B cell (primary cell): ENCODE measurements at regions not wholly inside any gene's neighbourhood (a gene's known extent, or its start where the extent isn't known, plus 50 kb on each side); places are given as distances from the start of the nearest gene placed in this dataset.

Source experiments
- ATAC-seq: fragments of 200-7000 bp; cut with Tn5 transposase; one replicate; pipeline ENCODE4 v1.10.0; 2021; ENCODE audit warnings: low read depth, mild to moderate bottlenecking, moderate number of reproducible peaks, moderate library complexity
- CTCF ChIA-PET: fragments of 350-600 bp; sonication (Branson Sonifier 250); formaldehyde crosslinking; loops from one replicate; lab custom pipeline; 2021; ENCODE audit warnings: antibody characterized with exemption, inconsistent platforms; lab: Charles Lee
- POLR2A ChIA-PET: fragments of 350-600 bp; sonication (Branson Sonifier 250); formaldehyde crosslinking; loops from one replicate; lab custom pipeline; 2021; ENCODE audit warnings: antibody characterized with exemption; lab: Charles Lee
- DNase-seq: peaks from one replicate; pipeline ENCODE4 v3.0.0; 2013
- H2AFZ ChIP-seq: 2 replicates; pipeline ENCODE4 v1.6.1; 2012; ENCODE audit warnings: mild to moderate bottlenecking, low read depth, low read length; ENCODE audit not compliant: insufficient read depth, poor library complexity, severe bottlenecking
- H3K27ac ChIP-seq, 2 donors: 1 replicate in 1 of 2; 2 replicates in 1 of 2; pipeline ENCODE4 v1.5.1; 2012 to 2013; ENCODE audit warnings: low read length in 2 of 2, mild to moderate bottlenecking in 2 of 2, moderate library complexity in 1 of 2
- H3K27me3 ChIP-seq, 4 experiments: fragments of 200-600 bp in 1 of 4; sonication (generic) in 1 of 4; replicated peaks in 1 of 4; 1 replicate in 2 of 4; 2 replicates in 2 of 4; pipeline versions ENCODE4 v1.6.1 to v1.7.0; 2013 to 2016; ENCODE audit warnings: low read length in 3 of 4, mild to moderate bottlenecking in 2 of 4, mixed read lengths in 1 of 4, moderate library complexity in 1 of 4; ENCODE audit not compliant: insufficient read depth in 4 of 4, control insufficient read depth in 3 of 4; ENCODE audit errors: control extremely low read depth in 1 of 4
- H3K36me3 ChIP-seq, 2 experiments: replicated peaks in 1 of 2; 1 replicate in 1 of 2; 2 replicates in 1 of 2; pipeline versions ENCODE4 v1.6.1 to v1.7.1; 2013; ENCODE audit warnings: low read length in 1 of 2; ENCODE audit not compliant: insufficient read depth in 2 of 2, control insufficient read depth in 1 of 2; ENCODE audit errors: control extremely low read depth in 1 of 2, extremely low read depth in 1 of 2
- H3K4me1 ChIP-seq, 2 donors: fragments of 200-600 bp in 1 of 2; sonication (generic) in 1 of 2; 1 replicate in 1 of 2; 2 replicates in 1 of 2; pipeline versions ENCODE4 v1.5.1 to v1.6.1; 2013 to 2017; ENCODE audit warnings: low read length in 2 of 2; ENCODE audit not compliant: control insufficient read depth in 2 of 2, insufficient read depth in 2 of 2
- H3K4me2 ChIP-seq: replicated peaks from 2 replicates; pipeline ENCODE3; 2012; ENCODE audit warnings: mild to moderate bottlenecking, low read depth, low read length; ENCODE audit not compliant: poor library complexity, severe bottlenecking
- H3K4me3 ChIP-seq, 5 experiments: fragments of 200-600 bp in 1 of 5; sonication (generic) in 1 of 5; 1 replicate in 3 of 5; 2 replicates in 2 of 5; pipeline versions ENCODE4 v1.5.1 to v1.7.0; 2011 to 2016; ENCODE audit warnings: low read length in 4 of 5, mild to moderate bottlenecking in 4 of 5, low read depth in 2 of 5, control low read depth in 1 of 5, moderate library complexity in 1 of 5; ENCODE audit not compliant: insufficient read depth in 1 of 5; ENCODE audit errors: control extremely low read depth in 1 of 5, extremely low read depth in 1 of 5
- H3K79me2 ChIP-seq: fragments of 200-600 bp; sonication (generic); one replicate; pipeline ENCODE4 v1.6.0; 2016; ENCODE audit warnings: low read length; ENCODE audit not compliant: control insufficient read depth, insufficient read depth
- H3K9ac ChIP-seq: fragments of 200-600 bp; sonication (generic); 2 replicates; pipeline ENCODE4 v1.6.1; 2017; ENCODE audit warnings: mild to moderate bottlenecking, low read length, moderate library complexity
- H3K9me3 ChIP-seq, 3 donors: one replicate each; pipeline versions ENCODE4 v1.6.1 to v1.7.1; 2013; ENCODE audit warnings: low read length in 2 of 3; ENCODE audit not compliant: control insufficient read depth in 2 of 3, insufficient read depth in 1 of 3; ENCODE audit errors: control extremely low read depth in 1 of 3
- H4K20me1 ChIP-seq: 2 replicates; pipeline ENCODE4 v1.6.0; 2012; ENCODE audit warnings: mild to moderate bottlenecking, low read length; ENCODE audit not compliant: insufficient read depth, control insufficient read depth, poor library complexity, severe bottlenecking
- H3K27ac Mint-ChIP-seq: one replicate; pipeline ENCODE4 v1.8.0; 2021; ENCODE audit warnings: mixed read lengths
- H3K27me3 Mint-ChIP-seq: one replicate; pipeline ENCODE4 v1.8.0; 2021; ENCODE audit warnings: mixed read lengths
- H3K4me1 Mint-ChIP-seq: one replicate; pipeline ENCODE4 v1.8.0; 2021; ENCODE audit warnings: mixed read lengths
- H3K4me3 Mint-ChIP-seq: one replicate; pipeline ENCODE4 v1.8.0; 2021; ENCODE audit warnings: mixed read lengths
- H3K9me3 Mint-ChIP-seq: one replicate; pipeline ENCODE4 v1.8.0; 2022; ENCODE audit warnings: mixed read lengths; ENCODE audit not compliant: insufficient read depth
- CTCF ChIP-seq: fragments of 200-600 bp; IDR thresholded peaks from one replicate; pipeline ENCODE4 v1.8.0; 2022; ENCODE audit warnings: antibody characterized with exemption, mild to moderate bottlenecking
- EZH2 ChIP-seq: IDR thresholded peaks from 2 replicates; pipeline ENCODE4 v1.6.1; 2012; ENCODE audit warnings: borderline replicate concordance, low read depth, mild to moderate bottlenecking, moderate library complexity, low read length; ENCODE audit not compliant: insufficient read depth, poor library complexity, severe bottlenecking
- WGBS: methylation state at CpG from one replicate; pipeline ENCODE4 v1.1.5; 2013; ENCODE audit warnings: missing lambda C conversion rate; ENCODE audit not compliant: insufficient coverage; 5-methylcytosine and 5-hydroxymethylcytosine counted together
- intact Hi-C: fragments of 100-400 bp; cut with micrococcal nuclease; formaldehyde crosslinking; loops from one replicate; pipeline ENCODE4 v1.10.0; 2022

GRCh38 chr20:48293671-48294070 is 508.4 kb upstream of the SULF2 start:
- ATAC-seq (no peak), DNase-seq (no peak)
- Histone ChIP-seq H3K9ac (no peak overlapping the region), H4K20me1 (no peaks in the 10 kb centered on the region), H3K4me2 (no peak overlapping the region), H3K9me3 (peaks cover 0 to 5% (median 0%) of the 10 kb centered on the region in 3 donors), H2AFZ (no peak overlapping the region), H3K4me3 (no peak overlapping the region), H3K27me3 (no peaks in the 10 kb centered on the region), H3K27ac (no peak overlapping the region), H3K4me1 (no peaks in the 10 kb centered on the region), H3K36me3 (no peaks in the 10 kb centered on the region), H3K79me2 (no peaks in the 10 kb centered on the region)
- Mint-ChIP-seq H3K4me3 (no peak overlapping the region), H3K27me3 (peaks cover 33% of the 10 kb centered on the region), H3K4me1 (peaks cover 3% of the 10 kb centered on the region), H3K9me3 (no peaks in the 10 kb centered on the region), H3K27ac (no peak overlapping the region)
- TF ChIP-seq EZH2 (no peak), CTCF (no peak)
- 81% methylated on average over 3 of the region's 4 CpGs for WGBS
- intact Hi-C loops = no loop called here
- CTCF ChIA-PET = no interaction called here
- POLR2A ChIA-PET = no interaction called here

GRCh38 chr20:48292806-48293205 is 507.5 kb upstream of the SULF2 start:
- Histone ChIP-seq H3K36me3 (no peaks in the 10 kb centered on the region), H3K4me3 (no peak overlapping the region), H3K9me3 (peaks cover 0 to under 1% (median 0%) of the 10 kb centered on the region in 3 donors), H4K20me1 (no peaks in the 10 kb centered on the region), H3K4me1 (no peaks in the 10 kb centered on the region), H3K9ac (no peak overlapping the region), H2AFZ (no peak overlapping the region), H3K27ac (no peak overlapping the region), H3K4me2 (no peak overlapping the region), H3K79me2 (no peaks in the 10 kb centered on the region), H3K27me3 (peaks cover 0 to 2% (median 0%) of the 10 kb centered on the region in 4 experiments)
- no peak overlapping the region for H3K4me3 Mint-ChIP-seq
- H3K27me3 Mint-ChIP-seq = peaks cover 33% of the 10 kb centered on the region
- peaks cover 3% of the 10 kb centered on the region for H3K4me1 Mint-ChIP-seq
- CTCF ChIA-PET = no interaction called here
- intact Hi-C loops = no loop called here
- no peak overlapping the region for H3K27ac Mint-ChIP-seq
- TF ChIP-seq EZH2 (no peak), CTCF (no peak)
- ATAC-seq = no peak
- 75% methylated on average over 7 of the region's 10 CpGs for WGBS
- POLR2A ChIA-PET = no interaction called here
- no peak for DNase-seq
- no peaks in the 10 kb centered on the region for H3K9me3 Mint-ChIP-seq
